Fibroblast of lung (primary cell): ENCODE measurements at regions not wholly inside any gene's neighbourhood (a gene's known extent, or its start where the extent isn't known, plus 50 kb on each side); places are given as distances from the start of the nearest gene placed in this dataset.

Experiments used
- DNase-seq, 2 donors: peaks; one replicate each; pipeline versions ENCODE4 v3.0.0 to v3.0.0-alpha.2; 2010; ENCODE audit warnings: low read depth in 2 of 2
- H2AFZ ChIP-seq: 2 replicates; pipeline ENCODE4 v1.5.1; 2012; ENCODE audit warnings: low read length, control low read depth, inconsistent platforms
- H3K27ac ChIP-seq: 2 replicates; pipeline ENCODE4 v1.5.1; 2011; ENCODE audit warnings: low read length, control low read depth; ENCODE audit not compliant: insufficient read depth
- H3K27me3 ChIP-seq: 2 replicates; pipeline ENCODE4 v1.5.1; 2011; ENCODE audit warnings: mild to moderate bottlenecking, low read length; ENCODE audit not compliant: control insufficient read depth, insufficient read depth
- H3K36me3 ChIP-seq: 2 replicates; pipeline ENCODE4 v1.5.1; 2011; ENCODE audit warnings: low read length; ENCODE audit not compliant: control insufficient read depth, insufficient read depth
- H3K4me1 ChIP-seq: 2 replicates; pipeline ENCODE4 v1.5.1; 2011; ENCODE audit warnings: low read length; ENCODE audit not compliant: control insufficient read depth, insufficient read depth; ENCODE audit errors: extremely low read depth
- H3K4me2 ChIP-seq: 2 replicates; pipeline ENCODE4 v1.5.1; 2011; ENCODE audit warnings: low read length, control low read depth; ENCODE audit not compliant: insufficient read depth; ENCODE audit errors: extremely low read depth
- H3K4me3 ChIP-seq, 4 experiments: fragments of 200-600 bp in 1 of 4; sonication (generic) in 1 of 4; replicated peaks in 1 of 4; 2 replicates each; pipeline ENCODE4 v1.5.1; 2011 to 2016; ENCODE audit warnings: low read length in 4 of 4, low read depth in 3 of 4, mild to moderate bottlenecking in 3 of 4, control low read depth in 2 of 4, inconsistent platforms in 1 of 4, mixed read lengths in 1 of 4; ENCODE audit not compliant: insufficient read depth in 1 of 4; ENCODE audit errors: control extremely low read depth in 1 of 4
- H3K79me2 ChIP-seq: 2 replicates; pipeline ENCODE4 v1.5.1; 2012; ENCODE audit warnings: mild to moderate bottlenecking, low read length, inconsistent platforms; ENCODE audit not compliant: control insufficient read depth, insufficient read depth
- H3K9ac ChIP-seq: 2 replicates; pipeline ENCODE4 v1.5.1; 2011; ENCODE audit warnings: mild to moderate bottlenecking, low read length, control low read depth; ENCODE audit not compliant: insufficient read depth
- H3K9me3 ChIP-seq: 2 replicates; pipeline ENCODE4 v1.5.1; 2012; ENCODE audit warnings: low read depth, low read length; ENCODE audit not compliant: control insufficient read depth, insufficient read depth
- H4K20me1 ChIP-seq: 2 replicates; pipeline ENCODE4 v1.5.1; 2011; ENCODE audit warnings: low read length; ENCODE audit not compliant: control insufficient read depth, insufficient read depth; ENCODE audit errors: extremely low read depth
- CTCF ChIP-seq, 2 donors: IDR thresholded peaks in 1 of 2; conservative IDR thresholded peaks in 1 of 2; 1 replicate in 1 of 2; 2 replicates in 1 of 2; pipeline ENCODE4 v1.5.1; 2011 to 2012; ENCODE audit warnings: low read length in 2 of 2, control low read depth in 1 of 2, inconsistent platforms in 1 of 2, low read depth in 1 of 2, mild to moderate bottlenecking in 1 of 2
- EZH2 ChIP-seq: IDR thresholded peaks from 2 replicates; pipeline ENCODE4 v1.5.1; 2012; ENCODE audit warnings: low read length, control low read depth, mild to moderate bottlenecking; ENCODE audit errors: missing control alignments

GRCh38 chr12:84436134-84436533, 476.5 kb downstream of the SLC6A15 start:
- H3K4me1 ChIP-seq = no peaks in the 10 kb centered on the region

GRCh38 chr12:84435682-84436081, 476.9 kb downstream of the SLC6A15 start:
- H3K36me3 ChIP-seq = no peaks in the 10 kb centered on the region
- DNase-seq = no peak
- no peaks in the 10 kb centered on the region for H3K27me3 ChIP-seq
- no peak overlapping the region for H3K9ac ChIP-seq
- H3K4me1 ChIP-seq = no peaks in the 10 kb centered on the region
- H2AFZ ChIP-seq = no peak overlapping the region
- TF ChIP-seq EZH2 (no peak), CTCF (conservative IDR thresholded peaks at IDR 0.05 in 1 of 2, IDR thresholded peaks at IDR 0.05 in 1 of 2; ENCODE audit: low read depth in 1 of 2, low read length in 2 of 2) (no peak)
- H3K27ac ChIP-seq = no peak overlapping the region
- H3K9me3 ChIP-seq = no peaks in the 10 kb centered on the region
- no peak overlapping the region for H3K4me3 ChIP-seq
- H3K4me2 ChIP-seq = no peak overlapping the region
- no peaks in the 10 kb centered on the region for H4K20me1 ChIP-seq
- H3K79me2 ChIP-seq = no peaks in the 10 kb centered on the region

More at GRCh38 chr12:84436134-84436533, 476.5 kb downstream of the SLC6A15 start:
- Histone ChIP-seq H3K9ac (no peak overlapping the region), H3K79me2 (no peaks in the 10 kb centered on the region), H3K4me3 (no peak overlapping the region), H3K36me3 (no peaks in the 10 kb centered on the region), H3K9me3 (no peaks in the 10 kb centered on the region), H3K27ac (no peak overlapping the region), H3K4me2 (no peak overlapping the region), H3K27me3 (no peaks in the 10 kb centered on the region), H2AFZ (no peak overlapping the region), H4K20me1 (no peaks in the 10 kb centered on the region)
- DNase-seq = no peak
- TF ChIP-seq EZH2 (no peak), CTCF (conservative IDR thresholded peaks at IDR 0.05 in 1 of 2, IDR thresholded peaks at IDR 0.05 in 1 of 2; ENCODE audit: low read depth in 1 of 2, low read length in 2 of 2) (no peak)

- no peaks in the 10 kb centered on the region for H3K36me3 ChIP-seq
- no peaks in the 10 kb centered on the region for H3K27me3 ChIP-seq
- no peak for TF ChIP-seq CTCF (conservative IDR thresholded peaks at IDR 0.05 in 1 of 2, IDR thresholded peaks at IDR 0.05 in 1 of 2; ENCODE audit: low read depth in 1 of 2, low read length in 2 of 2)
- no peak for TF ChIP-seq EZH2
- H2AFZ ChIP-seq = no peak overlapping the region
- H3K79me2 ChIP-seq = no peaks in the 10 kb centered on the region
- H3K4me3 ChIP-seq = no peak overlapping the region
- DNase-seq = no peak
- no peaks in the 10 kb centered on the region for H3K9me3 ChIP-seq
- no peaks in the 10 kb centered on the region for H3K4me1 ChIP-seq
- H3K27ac ChIP-seq = no peak overlapping the region
- H3K4me2 ChIP-seq = no peak overlapping the region
- no peaks in the 10 kb centered on the region for H4K20me1 ChIP-seq
- H3K9ac ChIP-seq = no peak overlapping the region
Observed at GRCh38 chr12:84422340-84422739, 490.3 kb downstream of the SLC6A15 start.
